Endothelial cell of umbilical vein (primary cell): ENCODE measurements at regions not wholly inside any gene's neighbourhood (a gene's known extent, or its start where the extent isn't known, plus 50 kb on each side); places are given as distances from the start of the nearest gene placed in this dataset.
"Not testable (repeated sequence)": the region's sequence is repeated elsewhere in the genome, so short reads cannot be mapped to it uniquely, and the experiment has no call there.

Experiments used
- BruUV-seq: library from RNA; stranded (reverse); fragments of 400-500 nt; replicated peaks from 2 replicates; lab custom pipeline; 2021; lab: Mats Ljungman, UMichigan
- CTCF ChIA-PET: fragments of 300-600, 350-600 bp; sonication (Branson Sonifier 250); formaldehyde crosslinking; loops from one replicate; lab custom pipeline; 2021; ENCODE audit warnings: antibody characterized with exemption, inconsistent platforms; lab: Charles Lee
- POLR2A ChIA-PET: fragments of 300-600, 350-600 bp; sonication (Branson Sonifier 250); formaldehyde crosslinking; loops from one replicate; lab custom pipeline; 2021; ENCODE audit warnings: antibody characterized with exemption, inconsistent platforms; lab: Charles Lee
- DNase-seq: peaks from one replicate; pipeline ENCODE4 v3.0.0-alpha.2; 2011; ENCODE audit warnings: low read depth, low spot score
- FAIRE-seq: peaks from 2 replicates; lab custom pipeline; 2011; peaks lifted over from hg19 to GRCh38; lab: Jason Lieb, UNC
- H2AFZ ChIP-seq: 2 replicates; pipeline ENCODE4 v1.6.0; 2012; ENCODE audit warnings: low read depth, low read length, control low read depth, inconsistent platforms
- H3K27ac ChIP-seq: 2 replicates; pipeline ENCODE4 v1.5.1; 2011; ENCODE audit warnings: low read depth, mild to moderate bottlenecking, control low read depth, low read length, moderate library complexity; ENCODE audit not compliant: insufficient read depth
- H3K27me3 ChIP-seq, 2 experiments: 2 replicates each; pipeline versions ENCODE4 v1.6.0 to v1.6.1; 2011; ENCODE audit warnings: low read length in 2 of 2, mixed read lengths in 1 of 2; ENCODE audit not compliant: control insufficient read depth in 2 of 2, insufficient read depth in 2 of 2
- H3K36me3 ChIP-seq, 2 experiments: 2 replicates in 1 of 2; 3 replicates in 1 of 2; pipeline ENCODE4 v1.5.1; 2011; ENCODE audit warnings: low read length in 2 of 2, mild to moderate bottlenecking in 1 of 2, moderate library complexity in 1 of 2; ENCODE audit not compliant: control insufficient read depth in 2 of 2, insufficient read depth in 2 of 2; ENCODE audit errors: extremely low read depth in 1 of 2
- H3K4me1 ChIP-seq: 3 replicates; pipeline ENCODE4 v1.5.1; 2011; ENCODE audit warnings: mild to moderate bottlenecking, low read length; ENCODE audit not compliant: control insufficient read depth, insufficient read depth; ENCODE audit errors: extremely low read depth
- H3K4me2 ChIP-seq: 2 replicates; pipeline ENCODE4 v1.6.1; 2011; ENCODE audit warnings: low read length, control low read depth, mixed read lengths; ENCODE audit not compliant: insufficient read depth
- H3K4me3 ChIP-seq, 3 experiments: fragments of 200-600 bp in 1 of 3; sonication (generic), shearing (Covaris generic) in 1 of 3; replicated peaks in 1 of 3; 2 replicates each; pipeline ENCODE4 v1.5.1; 2011 to 2016; ENCODE audit warnings: control low read depth in 3 of 3, low read length in 3 of 3, mild to moderate bottlenecking in 2 of 3, inconsistent platforms in 1 of 3, low read depth in 1 of 3, moderate library complexity in 1 of 3; ENCODE audit not compliant: insufficient read depth in 1 of 3
- H3K79me2 ChIP-seq: 2 replicates; pipeline ENCODE4 v1.6.0; 2012; ENCODE audit warnings: low read length, inconsistent platforms; ENCODE audit not compliant: control insufficient read depth, insufficient read depth
- H3K9ac ChIP-seq: replicated peaks from 2 replicates; pipeline ENCODE3; 2011; ENCODE audit warnings: low read length, control low read depth; ENCODE audit not compliant: insufficient read depth; ENCODE audit errors: extremely low read depth
- H3K9me1 ChIP-seq: replicated peaks from 3 replicates; pipeline ENCODE4 v1.6.0; 2011; ENCODE audit warnings: mild to moderate bottlenecking, low read length; ENCODE audit not compliant: control insufficient read depth, insufficient read depth; ENCODE audit errors: extremely low read depth
- H3K9me3 ChIP-seq: replicated peaks from 2 replicates; pipeline ENCODE4 v1.5.1; 2012; ENCODE audit warnings: low read length, inconsistent platforms; ENCODE audit not compliant: control insufficient read depth, insufficient read depth
- H4K20me1 ChIP-seq: replicated peaks from 2 replicates; pipeline ENCODE3; 2011; ENCODE audit warnings: mild to moderate bottlenecking, low read length; ENCODE audit not compliant: control insufficient read depth, insufficient read depth; ENCODE audit errors: extremely low read depth
- EZH2 ChIP-seq: IDR thresholded peaks from 2 replicates; pipeline ENCODE4 v1.6.1; 2012; ENCODE audit warnings: borderline replicate concordance, low read depth, mild to moderate bottlenecking, moderate library complexity, low read length, inconsistent platforms; ENCODE audit not compliant: severe bottlenecking
- FOS ChIP-seq: IDR thresholded peaks from 2 replicates; pipeline ENCODE4 v1.6.1; 2011; ENCODE audit warnings: mild to moderate bottlenecking, low read length, moderate library complexity, borderline replicate concordance; ENCODE audit not compliant: insufficient read depth
- GATA2 ChIP-seq: IDR thresholded peaks from 2 replicates; pipeline ENCODE4 v1.7.0; 2011; ENCODE audit warnings: low read depth, mild to moderate bottlenecking, moderate library complexity, mixed read lengths, low read length; ENCODE audit not compliant: insufficient read length, insufficient read depth
- JUN ChIP-seq: IDR thresholded peaks from 2 replicates; pipeline ENCODE4 v1.6.1; 2011; ENCODE audit warnings: borderline replicate concordance, low read depth; ENCODE audit not compliant: insufficient read length, insufficient read depth
- MYC ChIP-seq: IDR thresholded peaks from one replicate; pipeline ENCODE4 v1.6.1; 2011; ENCODE audit warnings: mild to moderate bottlenecking, low read depth, low read length
- POLR2AphosphoS5 ChIP-seq: IDR thresholded peaks from 2 replicates; pipeline ENCODE4 v1.6.1; 2012; ENCODE audit warnings: low read depth, mild to moderate bottlenecking, control low read depth, low read length, moderate library complexity; ENCODE audit not compliant: insufficient read depth
- dilution Hi-C: fragments of 300-500 bp; cut with MboI; formaldehyde crosslinking; loops from one replicate; pipeline ENCODE4 v1.15.0; 2019; ENCODE audit warnings: low sequenced_read_pairs; ENCODE audit not compliant: extremely low pct_ligation_motif_present
- intact Hi-C: fragments of 100-400 bp; cut with micrococcal nuclease; formaldehyde crosslinking; loops from one replicate; pipeline ENCODE4 v1.10.0; 2022

GRCh38 chr5:152659470-152659869, 254.4 kb upstream of the NMUR2 start:
- H2AFZ ChIP-seq, FAIRE-seq, BruUV-seq, H3K9me1 ChIP-seq, CTCF ChIA-PET, intact Hi-C loops, H3K36me3 ChIP-seq, POLR2A ChIA-PET, H3K27me3 ChIP-seq, H3K9ac ChIP-seq, H3K4me2 ChIP-seq, H3K9me3 ChIP-seq, H3K4me1 ChIP-seq, H3K4me3 ChIP-seq, DNase-seq, H4K20me1 ChIP-seq, dilution Hi-C loops, H3K27ac ChIP-seq, H3K79me2 ChIP-seq: not testable (repeated sequence)

- ChIA-PET CTCF (no interaction called here), POLR2A (no interaction called here)
- no peaks in the 10 kb centered on the region for H4K20me1 ChIP-seq
- no peak for TF ChIP-seq EZH2
- no peak for TF ChIP-seq JUN
- TF ChIP-seq MYC = no peak
- no peak for TF ChIP-seq GATA2
- TF ChIP-seq POLR2AphosphoS5 = no peak
- TF ChIP-seq FOS = no peak
- BruUV-seq = no TSS peak
- dilution Hi-C loops (no loop called here), intact Hi-C loops (no loop called here)
- no peak overlapping the region for H2AFZ ChIP-seq
- no peaks in the 10 kb centered on the region for H3K9me1 ChIP-seq
- H3K4me3 ChIP-seq = no peak overlapping the region
- no peak overlapping the region for H3K9ac ChIP-seq
- FAIRE-seq = no peak
- no peak for DNase-seq
- H3K4me1 ChIP-seq = no peaks in the 10 kb centered on the region
- peaks cover 2% of the 10 kb centered on the region for H3K9me3 ChIP-seq
- no peaks in the 10 kb centered on the region for H3K79me2 ChIP-seq
- H3K27me3 ChIP-seq = no peaks in the 10 kb centered on the region
- H3K27ac ChIP-seq = no peak overlapping the region
- no peak overlapping the region for H3K4me2 ChIP-seq
- H3K36me3 ChIP-seq = no peaks in the 10 kb centered on the region
Measured at GRCh38 chr5:152673601-152674000, 268.5 kb upstream of the NMUR2 start.
